Smooth muscle cell (in vitro differentiated cells): ENCODE measurements at regions not wholly inside any gene's neighbourhood (a gene's known extent, or its start where the extent isn't known, plus 50 kb on each side); places are given as distances from the start of the nearest gene placed in this dataset.
"Not testable (repeated sequence)": the region's sequence is repeated elsewhere in the genome, so short reads cannot be mapped to it uniquely, and the experiment has no call there.

Experiments used
- DNase-seq: peaks from one replicate; lab custom pipeline; 2025; ENCODE audit not compliant: unreplicated experiment; lab: John Stamatoyannopoulos, UW
- H2AFZ ChIP-seq: fragments of 200-600 bp; sonication (generic); 2 replicates; pipeline ENCODE4 v1.6.0; 2016; ENCODE audit warnings: antibody characterized with exemption, low read depth, mild to moderate bottlenecking
- H3F3A ChIP-seq: fragments of 200-600 bp; sonication (generic); 2 replicates; pipeline ENCODE4 v1.6.0; 2017; ENCODE audit warnings: antibody characterized with exemption, low read depth
- H3K27ac ChIP-seq: fragments of 200-600 bp; sonication (generic); 2 replicates; pipeline ENCODE4 v1.5.1; 2016; ENCODE audit warnings: low read depth, mild to moderate bottlenecking
- H3K27me3 ChIP-seq: fragments of 200-600 bp; sonication (generic); 2 replicates; pipeline ENCODE4 v1.6.1; 2016; ENCODE audit warnings: low read depth, mild to moderate bottlenecking
- H3K36me3 ChIP-seq: fragments of 200-600 bp; sonication (generic); 2 replicates; pipeline ENCODE4 v1.5.1; 2016; ENCODE audit warnings: low read depth
- H3K4me1 ChIP-seq: fragments of 200-600 bp; sonication (generic); 2 replicates; pipeline ENCODE4 v1.5.1; 2016; ENCODE audit warnings: low read depth
- H3K4me2 ChIP-seq: fragments of 200-600 bp; sonication (generic); 2 replicates; pipeline ENCODE4 v1.6.0; 2016; ENCODE audit warnings: mild to moderate bottlenecking
- H3K4me3 ChIP-seq: fragments of 200-600 bp; sonication (generic); 2 replicates; pipeline ENCODE4 v1.5.1; 2016; ENCODE audit warnings: mild to moderate bottlenecking
- H3K79me2 ChIP-seq: fragments of 200-600 bp; sonication (generic); 2 replicates; pipeline ENCODE4 v1.6.0; 2016; ENCODE audit warnings: low read depth, mild to moderate bottlenecking
- H3K9ac ChIP-seq: fragments of 200-600 bp; sonication (generic); 2 replicates; pipeline ENCODE4 v1.6.0; 2016; ENCODE audit warnings: low read depth
- H3K9me3 ChIP-seq: fragments of 200-600 bp; sonication (generic); replicated peaks from 2 replicates; pipeline ENCODE4 v1.5.1; 2016; ENCODE audit warnings: low read depth
- H4K20me1 ChIP-seq: fragments of 200-600 bp; sonication (generic); 2 replicates; pipeline ENCODE4 v1.6.0; 2016; ENCODE audit warnings: low read depth
- WGBS: methylation state at CpG from one replicate; pipeline ENCODE4 v1.1.7; 2016; ENCODE audit warnings: low lambda C conversion rate; 5-methylcytosine and 5-hydroxymethylcytosine counted together

DNA sequence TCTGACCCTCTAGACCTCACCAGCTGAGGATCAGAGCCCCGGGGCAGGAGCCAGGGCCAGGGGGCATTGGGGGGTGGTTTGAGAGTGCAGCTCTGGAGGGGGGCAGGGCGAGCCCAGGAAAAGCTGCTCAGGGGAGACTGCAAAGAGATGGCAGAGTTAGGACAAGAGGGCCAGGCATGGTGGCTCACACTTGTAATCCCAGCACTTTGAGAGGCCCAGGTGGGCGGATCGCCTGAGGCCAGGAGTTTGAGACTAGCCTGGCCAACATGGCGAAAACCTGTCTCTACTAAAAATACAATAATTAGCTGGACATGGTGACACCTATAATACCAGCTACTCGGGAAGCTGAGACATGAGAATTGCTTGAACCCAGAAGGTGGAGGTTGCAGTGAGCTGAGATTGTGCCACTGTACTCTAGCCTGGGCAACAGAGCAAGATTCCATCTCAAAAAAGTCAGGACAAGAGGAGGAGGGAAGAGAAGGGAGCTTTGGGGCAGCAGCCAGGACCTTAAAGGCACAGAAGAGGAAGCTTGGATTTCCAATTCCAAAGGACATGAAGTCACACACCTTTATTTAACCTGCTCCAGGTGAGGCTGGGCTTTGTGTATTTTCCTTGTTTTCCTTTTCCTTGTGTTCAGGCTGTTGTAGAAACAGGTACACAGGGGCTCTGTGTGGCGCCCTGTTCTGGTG lies 180.5 kb upstream of the OSBPL11 start:
- not testable (repeated sequence) for H2AFZ ChIP-seq, H3K27ac ChIP-seq, H3K79me2 ChIP-seq, H3K36me3 ChIP-seq, H3K9me3 ChIP-seq, H3F3A ChIP-seq, H3K9ac ChIP-seq, H3K4me1 ChIP-seq, H4K20me1 ChIP-seq, H3K27me3 ChIP-seq, H3K4me2 ChIP-seq, DNase-seq, H3K4me3 ChIP-seq
- WGBS = 80% methylated on average over 5 of the region's 7 CpGs

DNA sequence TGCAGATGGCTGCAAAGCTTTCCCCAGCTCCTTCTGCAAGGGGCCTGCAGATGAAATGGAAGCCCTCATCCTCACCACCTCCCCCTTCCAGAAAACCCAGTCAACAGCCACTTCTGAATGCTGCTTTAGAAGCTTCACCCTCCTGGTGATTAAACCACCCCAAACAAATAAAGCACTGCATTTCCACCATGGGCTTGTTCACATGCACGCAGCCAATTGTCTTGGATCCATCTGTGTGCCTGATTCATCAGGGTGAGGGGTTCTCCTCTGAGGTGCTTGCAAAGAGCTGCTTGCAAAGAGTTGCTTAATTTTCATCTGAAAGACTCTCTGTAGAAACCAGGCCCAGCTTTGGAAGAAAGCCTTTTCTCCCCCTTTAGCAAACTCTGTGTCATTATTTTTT lies 184.0 kb upstream of the OSBPL11 start:
- H3K4me2 ChIP-seq, H3K36me3 ChIP-seq, H3K27me3 ChIP-seq, H3K4me1 ChIP-seq, H3F3A ChIP-seq, H3K27ac ChIP-seq, H2AFZ ChIP-seq, H3K4me3 ChIP-seq, H3K9me3 ChIP-seq, H4K20me1 ChIP-seq, DNase-seq, H3K9ac ChIP-seq, H3K79me2 ChIP-seq: not testable (repeated sequence)
- WGBS = 42% methylated on average over 1 of the region's 1 CpG

DNA sequence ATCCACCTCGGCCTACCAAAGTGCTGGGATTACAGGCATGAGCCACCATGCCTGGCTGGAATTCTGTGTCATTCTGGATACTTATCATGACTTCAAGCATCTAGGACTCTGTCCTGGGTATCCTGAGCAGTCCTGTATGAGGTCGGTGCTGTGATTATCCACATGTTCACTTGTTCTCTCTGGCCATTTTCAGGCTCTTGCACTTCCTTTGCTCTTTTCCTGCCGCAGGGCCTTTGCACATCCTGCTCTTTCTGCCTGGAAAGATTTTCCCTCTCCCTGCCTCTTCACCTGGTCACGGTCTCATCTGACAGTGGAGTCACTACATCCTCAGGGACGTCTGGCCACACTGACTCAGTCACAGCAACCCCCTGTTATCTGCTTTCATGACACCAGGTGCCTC lies 184.6 kb upstream of the OSBPL11 start:
- not testable (repeated sequence) for H3K9me3 ChIP-seq, DNase-seq, H2AFZ ChIP-seq, H3F3A ChIP-seq, H3K4me1 ChIP-seq, H3K4me2 ChIP-seq, H3K27ac ChIP-seq, H3K27me3 ChIP-seq, H3K4me3 ChIP-seq, H3K79me2 ChIP-seq, H3K9ac ChIP-seq, H4K20me1 ChIP-seq, H3K36me3 ChIP-seq
- WGBS = 89% methylated on average over 5 of the region's 5 CpGs

DNA sequence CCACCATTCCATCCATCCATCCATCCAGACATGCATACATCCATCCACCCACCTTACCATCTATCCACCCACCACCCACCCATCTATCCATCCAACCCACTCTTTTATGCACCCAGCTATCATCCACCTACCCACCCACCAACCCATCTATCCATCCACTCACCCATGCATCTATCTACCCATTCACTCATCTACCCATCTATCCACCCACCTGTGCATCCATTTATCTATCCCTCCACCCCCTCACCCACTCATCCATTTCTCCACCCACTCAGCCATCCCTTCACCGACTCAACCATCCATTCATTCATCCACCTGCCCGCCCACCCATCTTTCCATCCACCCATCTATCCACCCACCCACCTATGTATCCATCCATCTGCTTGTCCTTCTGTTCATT lies 186.4 kb upstream of the OSBPL11 start:
- not testable (repeated sequence) for H3K9ac ChIP-seq, H3F3A ChIP-seq, H2AFZ ChIP-seq, H3K4me3 ChIP-seq, H3K27ac ChIP-seq, H3K36me3 ChIP-seq, H3K9me3 ChIP-seq, H3K79me2 ChIP-seq, DNase-seq, H3K4me1 ChIP-seq, H4K20me1 ChIP-seq, H3K4me2 ChIP-seq, H3K27me3 ChIP-seq
- WGBS = 71% methylated on average over 2 of the region's 2 CpGs

DNA sequence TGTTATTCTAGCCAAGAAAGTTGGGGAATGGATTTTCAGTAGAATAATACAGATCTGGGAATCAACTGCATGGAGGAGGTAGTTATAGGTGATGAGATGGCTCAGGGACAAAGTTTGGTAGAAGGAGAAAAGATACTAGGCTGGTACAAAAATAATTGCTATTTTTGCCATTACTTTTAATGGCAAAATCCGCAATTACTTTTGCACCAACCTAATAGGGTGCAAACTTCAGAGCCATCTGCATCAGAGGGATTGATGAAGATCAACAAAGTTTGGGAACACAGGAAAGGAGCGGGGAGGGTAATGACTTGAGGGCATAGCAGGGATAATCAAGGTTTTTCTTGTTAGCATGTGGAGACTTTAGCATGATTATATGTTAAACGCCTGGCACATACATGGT lies 178.7 kb upstream of the ROPN1B start:
- H3K27me3 ChIP-seq, H3K4me1 ChIP-seq, H2AFZ ChIP-seq, H3K27ac ChIP-seq, H3K79me2 ChIP-seq, H3K4me2 ChIP-seq, H3K9ac ChIP-seq, H3K4me3 ChIP-seq, H3F3A ChIP-seq, H3K36me3 ChIP-seq, DNase-seq, H4K20me1 ChIP-seq, H3K9me3 ChIP-seq: not testable (repeated sequence)
- 96% methylated on average over 3 of the region's 3 CpGs for WGBS

DNA sequence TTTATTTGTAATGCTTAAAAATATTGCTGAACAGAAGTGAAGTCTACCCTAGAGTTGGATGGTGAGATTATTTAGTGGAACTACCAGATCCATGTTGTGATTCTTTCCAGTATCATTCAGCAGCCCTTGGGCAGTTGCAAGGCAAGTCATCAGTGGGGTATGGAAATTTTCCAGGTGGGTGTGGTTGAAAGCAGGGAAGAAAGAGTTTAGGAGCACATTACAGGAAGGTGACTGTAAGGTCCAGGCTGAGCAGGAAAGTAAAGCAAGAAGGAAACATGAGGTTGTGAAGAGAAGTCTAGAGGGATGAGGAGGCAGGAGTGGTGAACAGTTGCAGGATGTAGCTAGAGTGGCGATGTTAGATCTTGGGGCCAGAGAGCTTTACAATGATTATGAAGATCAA lies 178.0 kb upstream of the ROPN1B start:
- H3K36me3 ChIP-seq, H3K79me2 ChIP-seq, H3K4me2 ChIP-seq, H3F3A ChIP-seq, H2AFZ ChIP-seq, H3K27me3 ChIP-seq, DNase-seq, H4K20me1 ChIP-seq, H3K4me1 ChIP-seq, H3K4me3 ChIP-seq, H3K27ac ChIP-seq, H3K9me3 ChIP-seq, H3K9ac ChIP-seq: not testable (repeated sequence)
- 100% methylated on average over 1 of the region's 1 CpG for WGBS
